Ishikawa (cell line): ENCODE measurements at regions not wholly inside any gene's neighbourhood (a gene's known extent, or its start where the extent isn't known, plus 50 kb on each side); places are given as distances from the start of the nearest gene placed in this dataset.

ENCODE experiments used
- CREB1 ChIP-seq: IDR thresholded peaks from 2 replicates; pipeline ENCODE4 v1.6.1; 2012; ENCODE audit warnings: low read depth
- EGR1 ChIP-seq: IDR thresholded peaks from 2 replicates; pipeline ENCODE4 v1.6.1; 2012
- EP300 ChIP-seq: IDR thresholded peaks from 2 replicates; pipeline ENCODE4 v1.6.1; 2012; ENCODE audit warnings: borderline replicate concordance
- MAX ChIP-seq: IDR thresholded peaks from 2 replicates; pipeline ENCODE4 v1.6.1; 2012
- RAD21 ChIP-seq: IDR thresholded peaks from 2 replicates; pipeline ENCODE4 v1.6.1; 2012; ENCODE audit warnings: low read depth
- REST ChIP-seq: IDR thresholded peaks from 2 replicates; pipeline ENCODE4 v1.6.1; 2012; ENCODE audit warnings: low read depth, mild to moderate bottlenecking
- TAF1 ChIP-seq: IDR thresholded peaks from 2 replicates; pipeline ENCODE4 v1.6.1; 2012; ENCODE audit warnings: low read depth, mild to moderate bottlenecking
- TCF12 ChIP-seq: IDR thresholded peaks from 2 replicates; pipeline ENCODE4 v1.6.1; 2012; ENCODE audit warnings: low read depth
- YY1 ChIP-seq: IDR thresholded peaks from 2 replicates; pipeline ENCODE4 v1.6.1; 2012; ENCODE audit warnings: low read depth
- ZBTB7A ChIP-seq: IDR thresholded peaks from 2 replicates; pipeline ENCODE4 v1.6.1; 2012; ENCODE audit warnings: low read depth

GRCh38 chr16:29158785-29159184 lies 173.9 kb downstream of the LAT start:
- TF ChIP-seq YY1 (no peak), MAX (no peak), CREB1 (no peak), ZBTB7A (no peak), RAD21 (no peak), REST (no peak), TCF12 (no peak), EP300 (no peak), TAF1 (no peak), EGR1 (no peak)
